CD14-positive monocyte (primary cell): ENCODE measurements at regions not wholly inside any gene's neighbourhood (a gene's known extent, or its start where the extent isn't known, plus 50 kb on each side); places are given as distances from the start of the nearest gene placed in this dataset. TPM values are rescaled to one million over a fixed set of nuclear protein-coding genes. Genes with fewer than 3 reads are reported as not detected.

ENCODE experiments used
- DNase-seq, 3 donors: peaks; one replicate each; pipeline ENCODE4 v3.0.0-alpha.2; 2011 to 2022
- H2AFZ ChIP-seq: 2 replicates; pipeline ENCODE4 v1.6.0; 2012; ENCODE audit warnings: mild to moderate bottlenecking, low read depth, low read length, inconsistent platforms; ENCODE audit not compliant: insufficient read depth, poor library complexity, severe bottlenecking
- H3K27ac ChIP-seq, 2 donors: 1 replicate in 1 of 2; 2 replicates in 1 of 2; pipeline ENCODE4 v1.5.1; 2012 to 2013; ENCODE audit warnings: low read length in 2 of 2, control low read depth in 1 of 2, inconsistent platforms in 1 of 2, low read depth in 1 of 2, mild to moderate bottlenecking in 1 of 2
- H3K27me3 ChIP-seq, 2 donors: one replicate each; pipeline versions ENCODE4 v1.6.0 to v1.6.1; 2011 to 2013; ENCODE audit warnings: low read length in 2 of 2; ENCODE audit not compliant: control insufficient read depth in 2 of 2, insufficient read depth in 2 of 2
- H3K36me3 ChIP-seq, 2 donors: replicated peaks in 1 of 2; 1 replicate in 1 of 2; 2 replicates in 1 of 2; pipeline versions ENCODE4 v1.5.1 to v1.6.1; 2012 to 2013; ENCODE audit warnings: low read length in 2 of 2, control low read depth in 1 of 2, inconsistent platforms in 1 of 2, mild to moderate bottlenecking in 1 of 2; ENCODE audit not compliant: insufficient read depth in 2 of 2, control insufficient read depth in 1 of 2
- H3K4me1 ChIP-seq, 2 donors: 1 replicate in 1 of 2; 2 replicates in 1 of 2; pipeline versions ENCODE4 v1.5.1 to v1.6.1; 2012 to 2013; ENCODE audit warnings: low read length in 2 of 2, control low read depth in 1 of 2, inconsistent platforms in 1 of 2, mild to moderate bottlenecking in 1 of 2, moderate library complexity in 1 of 2; ENCODE audit not compliant: insufficient read depth in 2 of 2, control insufficient read depth in 1 of 2
- H3K4me2 ChIP-seq: replicated peaks from 2 replicates; pipeline ENCODE3; 2012; ENCODE audit warnings: low read length, moderate library complexity, mild to moderate bottlenecking; ENCODE audit not compliant: poor library complexity, severe bottlenecking; ENCODE audit errors: extremely low read depth
- H3K4me3 ChIP-seq, 3 experiments: fragments of 200-600 bp in 1 of 3; sonication (generic) in 1 of 3; replicated peaks in 1 of 3; 1 replicate in 2 of 3; 2 replicates in 1 of 3; pipeline ENCODE4 v1.5.1; 2011 to 2013; ENCODE audit warnings: low read length in 3 of 3, mild to moderate bottlenecking in 3 of 3, control low read depth in 2 of 3, low read depth in 2 of 3, inconsistent platforms in 1 of 3, moderate library complexity in 1 of 3
- H3K79me2 ChIP-seq: 2 replicates; pipeline ENCODE4 v1.6.0; 2012; ENCODE audit warnings: mild to moderate bottlenecking, control low read depth, inconsistent platforms, low read length, moderate library complexity; ENCODE audit not compliant: insufficient read depth
- H3K9ac ChIP-seq: 2 replicates; pipeline ENCODE4 v1.6.0; 2017; ENCODE audit warnings: low read length, mild to moderate bottlenecking; ENCODE audit not compliant: insufficient read depth, poor library complexity, severe bottlenecking
- H3K9me3 ChIP-seq, 2 donors: replicated peaks in 1 of 2; 1 replicate in 1 of 2; 2 replicates in 1 of 2; pipeline versions ENCODE4 v1.5.1 to v1.6.1; 2012 to 2013; ENCODE audit warnings: low read length in 2 of 2, control low read depth in 1 of 2; ENCODE audit not compliant: control insufficient read depth in 1 of 2, insufficient read depth in 1 of 2
- H4K20me1 ChIP-seq: 2 replicates; pipeline ENCODE4 v1.6.0; 2012; ENCODE audit warnings: mild to moderate bottlenecking, low read length, control low read depth, moderate library complexity; ENCODE audit not compliant: insufficient read depth
- H3K27ac Mint-ChIP-seq, 7 donors: one replicate each; pipeline ENCODE4 v1.8.0; 2020; ENCODE audit warnings: mild to moderate bottlenecking in 7 of 7, mixed read lengths in 7 of 7, moderate library complexity in 6 of 7, inconsistent platforms in 2 of 7
- H3K27me3 Mint-ChIP-seq, 3 donors: one replicate each; pipeline ENCODE4 v1.8.0; 2021 to 2022; ENCODE audit warnings: low read depth in 3 of 3, mild to moderate bottlenecking in 3 of 3, mixed read lengths in 3 of 3, moderate library complexity in 3 of 3, inconsistent platforms in 1 of 3
- H3K36me3 Mint-ChIP-seq, 2 donors: one replicate each; pipeline ENCODE4 v1.8.0; 2020; ENCODE audit warnings: mixed read lengths in 2 of 2, inconsistent platforms in 1 of 2, mild to moderate bottlenecking in 1 of 2
- H3K4me1 Mint-ChIP-seq: one replicate; pipeline ENCODE4 v1.8.0; 2020; ENCODE audit warnings: mild to moderate bottlenecking, mixed read lengths
- H3K4me3 Mint-ChIP-seq, 2 donors: one replicate each; pipeline ENCODE4 v1.8.0; 2020; ENCODE audit warnings: mild to moderate bottlenecking in 2 of 2, mixed read lengths in 2 of 2, moderate library complexity in 1 of 2
- H3K9me3 Mint-ChIP-seq, 7 donors: one replicate each; pipeline ENCODE4 v1.8.0; 2020 to 2022; ENCODE audit warnings: mixed read lengths in 7 of 7, mild to moderate bottlenecking in 6 of 7, moderate library complexity in 6 of 7, inconsistent platforms in 2 of 7
- WGBS: methylation state at CpG from one replicate; pipeline ENCODE4 v1.1.5; 2013; ENCODE audit warnings: missing lambda C conversion rate; ENCODE audit not compliant: insufficient coverage; 5-methylcytosine and 5-hydroxymethylcytosine counted together
- intact Hi-C, 2 donors: fragments of 100-400 bp; cut with micrococcal nuclease; formaldehyde crosslinking; loops; one replicate each; pipeline versions ENCODE4 v1.15.0 to v1.15.1; 2023
- small RNA-seq: library from RNA; depleted of rRNA; stranded (forward); fragments of <200 nt; gene quantifications from one replicate; pipeline ENCODE3, GENCODE V24; 2012; ENCODE audit warnings: low read depth; ENCODE audit not compliant: insufficient read length
- TF ChIP-seq, protein P1 (sequence below): fragments of 200-600 bp; IDR thresholded peaks from one replicate; pipeline ENCODE4 v1.8.0; 2022; ENCODE audit warnings: antibody characterized with exemption, mild to moderate bottlenecking

DNA sequence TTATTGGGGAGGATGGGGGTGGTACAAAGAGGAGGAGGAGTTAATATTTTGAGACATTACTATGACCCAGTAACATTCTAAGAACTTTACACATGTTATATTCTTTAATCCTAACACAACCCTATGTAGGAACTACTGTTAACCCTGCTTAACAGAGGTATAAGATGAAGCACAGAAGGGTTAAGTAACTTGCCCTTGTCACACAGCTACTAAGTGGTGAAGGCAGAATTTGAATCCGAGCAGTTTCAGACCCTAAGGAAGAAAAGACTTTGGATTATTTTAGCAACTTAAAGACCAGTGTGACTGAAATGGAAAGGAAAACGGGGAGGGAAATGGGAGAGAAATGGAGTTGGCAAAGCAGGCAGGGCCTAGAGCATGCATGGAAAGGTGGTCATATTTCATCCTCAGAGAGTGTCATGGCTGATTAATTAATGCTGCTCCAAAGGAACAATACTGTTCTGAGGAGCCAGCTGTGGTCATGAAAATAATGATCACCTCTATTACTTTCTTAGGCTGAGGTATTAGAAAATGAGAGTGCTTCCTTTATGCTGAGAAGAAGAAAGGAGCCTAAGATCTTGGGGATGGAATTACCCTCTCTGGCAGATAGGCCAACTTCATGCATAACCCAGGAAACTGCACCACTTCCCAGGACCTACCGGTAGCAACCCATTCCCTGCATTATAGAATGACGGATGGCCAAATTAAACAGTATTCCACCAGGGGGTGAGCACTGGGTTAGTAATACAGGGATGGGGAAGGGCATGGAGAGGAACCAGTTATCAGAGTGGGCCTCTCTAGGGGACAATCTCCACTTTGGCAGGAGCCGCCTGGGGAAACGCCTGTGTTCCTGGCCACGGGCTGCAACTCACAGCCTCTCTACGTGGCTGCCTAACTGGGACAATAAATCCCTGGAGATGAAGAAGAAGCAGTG is 50.1 kb upstream of the TNFAIP3 start:
- no peaks in the 10 kb centered on the region for H3K36me3 Mint-ChIP-seq
- Histone ChIP-seq H3K27ac (no peak overlapping the region), H4K20me1 (no peaks in the 10 kb centered on the region), H2AFZ (no peak overlapping the region), H3K4me2 (no peak overlapping the region), H3K79me2 (no peaks in the 10 kb centered on the region), H3K36me3 (no peaks in the 10 kb centered on the region), H3K9ac (no peak overlapping the region), H3K27me3 (no peaks in the 10 kb centered on the region), H3K4me1 (peaks cover 15 to 29% of the 10 kb centered on the region in 2 donors), H3K9me3 (no peaks in the 10 kb centered on the region), H3K4me3 (no peak overlapping the region)
- H3K4me1 Mint-ChIP-seq: peaks cover 27% of the 10 kb centered on the region
- H3K4me3 Mint-ChIP-seq: no peak overlapping the region
- intact Hi-C loops: no loop called here
- TF ChIP-seq, protein P1, sequence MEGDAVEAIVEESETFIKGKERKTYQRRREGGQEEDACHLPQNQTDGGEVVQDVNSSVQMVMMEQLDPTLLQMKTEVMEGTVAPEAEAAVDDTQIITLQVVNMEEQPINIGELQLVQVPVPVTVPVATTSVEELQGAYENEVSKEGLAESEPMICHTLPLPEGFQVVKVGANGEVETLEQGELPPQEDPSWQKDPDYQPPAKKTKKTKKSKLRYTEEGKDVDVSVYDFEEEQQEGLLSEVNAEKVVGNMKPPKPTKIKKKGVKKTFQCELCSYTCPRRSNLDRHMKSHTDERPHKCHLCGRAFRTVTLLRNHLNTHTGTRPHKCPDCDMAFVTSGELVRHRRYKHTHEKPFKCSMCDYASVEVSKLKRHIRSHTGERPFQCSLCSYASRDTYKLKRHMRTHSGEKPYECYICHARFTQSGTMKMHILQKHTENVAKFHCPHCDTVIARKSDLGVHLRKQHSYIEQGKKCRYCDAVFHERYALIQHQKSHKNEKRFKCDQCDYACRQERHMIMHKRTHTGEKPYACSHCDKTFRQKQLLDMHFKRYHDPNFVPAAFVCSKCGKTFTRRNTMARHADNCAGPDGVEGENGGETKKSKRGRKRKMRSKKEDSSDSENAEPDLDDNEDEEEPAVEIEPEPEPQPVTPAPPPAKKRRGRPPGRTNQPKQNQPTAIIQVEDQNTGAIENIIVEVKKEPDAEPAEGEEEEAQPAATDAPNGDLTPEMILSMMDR: no peak
- H3K27me3 Mint-ChIP-seq: peaks cover 0 to 2% (median 0%) of the 10 kb centered on the region in 3 donors
- H3K9me3 Mint-ChIP-seq: peaks cover 0 to 3% (median 0%) of the 10 kb centered on the region in 7 donors
- WGBS: 96% methylated on average over 2 of the region's 8 CpGs
- no peak for DNase-seq
- no peak overlapping the region for H3K27ac Mint-ChIP-seq

Small RNA genes lying in the stretch of these regions (small RNA-seq; reads per million reads assigned to genes)
- gene RF00019: not detected
